H1 (cell line): ENCODE measurements at regions not wholly inside any gene's neighbourhood (a gene's known extent, or its start where the extent isn't known, plus 50 kb on each side); places are given as distances from the start of the nearest gene placed in this dataset.
A peak's percentile ranks its signal among the peaks of the same experiment; 100 is the strongest.

Source experiments
- GTF2F1 ChIP-seq: IDR thresholded peaks from 2 replicates; pipeline ENCODE4 v1.6.1; 2012; ENCODE audit warnings: low read depth, low read length, improper control_type of control experiment, borderline replicate concordance
- HDAC6 ChIP-seq: IDR thresholded peaks from one replicate; pipeline ENCODE4 v1.7.1; 2012; ENCODE audit warnings: low read depth, mild to moderate bottlenecking, inconsistent platforms, low read length, moderate library complexity
- JUND ChIP-seq: IDR thresholded peaks from 2 replicates; pipeline ENCODE4 v1.6.1; 2011; ENCODE audit warnings: mild to moderate bottlenecking, improper control_type of control experiment, low read length
- NANOG ChIP-seq: IDR thresholded peaks from 2 replicates; pipeline ENCODE4 v1.6.1; 2011; ENCODE audit warnings: low read length, low read depth, mild to moderate bottlenecking, inconsistent platforms; ENCODE audit not compliant: insufficient read depth, poor library complexity, severe bottlenecking
- PHF8 ChIP-seq: fragments of 200-600 bp; sonication (generic); conservative IDR thresholded peaks from 2 replicates; pipeline ENCODE4 v1.7.1; 2012; ENCODE audit warnings: low read depth, mild to moderate bottlenecking, inconsistent platforms, low read length, moderate library complexity
- SIRT6 ChIP-seq: IDR thresholded peaks from one replicate; pipeline ENCODE4 v1.7.1; 2012; ENCODE audit warnings: low read length, inconsistent platforms

- no peak for TF ChIP-seq JUND
- TF ChIP-seq PHF8, result no peak
- TF ChIP-seq SIRT6, result peak; percentile 89
- no peak for TF ChIP-seq NANOG
- TF ChIP-seq GTF2F1, result no peak
- no peak for TF ChIP-seq HDAC6
These were observed 112.8 kb downstream of the HFE start (continued) for GRCh38 chr6:26199773-26200764.
